H1 (cell line): ENCODE measurements at regions not wholly inside any gene's neighbourhood (a gene's known extent, or its start where the extent isn't known, plus 50 kb on each side); places are given as distances from the start of the nearest gene placed in this dataset.

Experiments
- CTCF ChIA-PET: fragments of 300-600 bp; sonication (Branson Sonifier 250); formaldehyde crosslinking; loops from one replicate; lab custom pipeline; 2021; ENCODE audit not compliant: partially characterized antibody; lab: Charles Lee
- POLR2A ChIA-PET: fragments of 300-600 bp; sonication (Branson Sonifier 250); formaldehyde crosslinking; loops from one replicate; lab custom pipeline; 2021; ENCODE audit warnings: inconsistent platforms; ENCODE audit not compliant: partially characterized antibody; lab: Charles Lee
- DNase-seq, 2 experiments: peaks; one replicate each; pipeline versions ENCODE4 v3.0.0 to v3.0.0-alpha.2; 2010 to 2022; ENCODE audit warnings: low spot score in 2 of 2, low read depth in 1 of 2, mixed read lengths in 1 of 2
- FAIRE-seq: peaks from 2 replicates; lab custom pipeline; 2011; peaks lifted over from hg19 to GRCh38; lab: Jason Lieb, UNC
- H2AFZ ChIP-seq: 2 replicates; pipeline ENCODE4 v1.8.1; 2012; ENCODE audit warnings: low read length, inconsistent platforms
- H2AK5ac ChIP-seq: 2 replicates; pipeline ENCODE4 v1.6.1; 2013; ENCODE audit warnings: low read depth, low read length
- H2BK120ac ChIP-seq: replicated peaks from 2 replicates; pipeline ENCODE3; 2013; ENCODE audit warnings: low read depth, low read length, inconsistent platforms
- H2BK12ac ChIP-seq: 2 replicates; pipeline ENCODE4 v1.6.1; 2013; ENCODE audit warnings: low read depth, low read length
- H2BK15ac ChIP-seq: 2 replicates; pipeline ENCODE4 v1.6.1; 2013; ENCODE audit warnings: low read length
- H2BK20ac ChIP-seq: 2 replicates; pipeline ENCODE4 v1.6.1; 2013; ENCODE audit warnings: low read length
- H2BK5ac ChIP-seq: 2 replicates; pipeline ENCODE4 v1.6.1; 2013; ENCODE audit warnings: low read depth, low read length
- H3K14ac ChIP-seq: 2 replicates; pipeline ENCODE4 v1.6.1; 2013; ENCODE audit warnings: inconsistent platforms; ENCODE audit not compliant: insufficient read length
- H3K18ac ChIP-seq: 2 replicates; pipeline ENCODE4 v1.6.1; 2013; ENCODE audit warnings: low read length; ENCODE audit errors: extremely low read depth
- H3K23ac ChIP-seq: 2 replicates; pipeline ENCODE4 v1.6.1; 2013; ENCODE audit warnings: inconsistent platforms; ENCODE audit not compliant: insufficient read length
- H3K23me2 ChIP-seq: 2 replicates; pipeline ENCODE4 v1.6.1; 2013; ENCODE audit warnings: low read depth, low read length
- H3K27ac ChIP-seq: 2 replicates; pipeline ENCODE4 v1.6.1; 2011; ENCODE audit warnings: low read depth, low read length, inconsistent platforms
- H3K27me3 ChIP-seq, 4 experiments: replicated peaks in 1 of 4; 1 replicate in 1 of 4; 2 replicates in 3 of 4; pipeline versions ENCODE4 v1.6.1 to v1.8.1; 2011 to 2013; ENCODE audit warnings: low read length in 3 of 4, mild to moderate bottlenecking in 3 of 4, inconsistent platforms in 2 of 4, mixed read lengths in 2 of 4, moderate library complexity in 1 of 4; ENCODE audit not compliant: control insufficient read depth in 3 of 4, insufficient read depth in 3 of 4; ENCODE audit errors: extremely low read depth in 1 of 4
- H3K36me3 ChIP-seq, 4 experiments: 2 replicates each; pipeline versions ENCODE4 v1.6.1 to v1.8.1; 2011 to 2013; ENCODE audit warnings: mild to moderate bottlenecking in 4 of 4, low read length in 3 of 4, moderate library complexity in 2 of 4, control low read depth in 1 of 4, inconsistent platforms in 1 of 4; ENCODE audit not compliant: insufficient read depth in 4 of 4, control insufficient read depth in 2 of 4
- H3K4ac ChIP-seq: replicated peaks from 2 replicates; pipeline ENCODE3; 2013; ENCODE audit warnings: low read length, low read depth, mixed read lengths, inconsistent platforms; ENCODE audit not compliant: insufficient read length
- H3K4me1 ChIP-seq, 4 experiments: replicated peaks in 1 of 4; 1 replicate in 1 of 4; 2 replicates in 3 of 4; pipeline versions ENCODE4 v1.6.1 to v1.8.1; 2011 to 2013; ENCODE audit warnings: low read length in 3 of 4, inconsistent platforms in 2 of 4, mixed read lengths in 1 of 4; ENCODE audit not compliant: insufficient read depth in 4 of 4, control insufficient read depth in 3 of 4
- H3K4me2 ChIP-seq, 2 experiments: 2 replicates each; pipeline versions ENCODE4 v1.6.1 to v1.8.1; 2011 to 2013; ENCODE audit warnings: low read depth in 2 of 2, low read length in 2 of 2, control low read depth in 1 of 2, inconsistent platforms in 1 of 2, mild to moderate bottlenecking in 1 of 2; ENCODE audit not compliant: insufficient read depth in 1 of 2
- H3K4me3 ChIP-seq, 4 experiments: fragments of 200-600, 300-600 bp in 1 of 4; sonication (generic), shearing (Covaris generic), sonication (Bioruptor Twin) in 1 of 4; 2 replicates each; pipeline versions ENCODE4 v1.5.1 to v1.8.1; 2011 to 2016; ENCODE audit warnings: low read length in 4 of 4, low read depth in 3 of 4, control low read depth in 2 of 4, inconsistent platforms in 2 of 4, mild to moderate bottlenecking in 2 of 4, mixed read lengths in 1 of 4, moderate library complexity in 1 of 4; ENCODE audit not compliant: insufficient read depth in 2 of 4; ENCODE audit errors: extremely low read depth in 1 of 4
- H3K56ac ChIP-seq: replicated peaks from 2 replicates; pipeline ENCODE3; 2013; ENCODE audit warnings: low read depth, mild to moderate bottlenecking, mixed read lengths, low read length, inconsistent platforms; ENCODE audit not compliant: insufficient read length
- H3K79me1 ChIP-seq: 2 replicates; pipeline ENCODE4 v1.6.1; 2013; ENCODE audit warnings: low read depth, low read length, control low read depth
- H3K79me2 ChIP-seq, 2 experiments: 2 replicates each; pipeline versions ENCODE4 v1.6.1 to v1.8.1; 2012 to 2013; ENCODE audit warnings: low read length in 2 of 2, mild to moderate bottlenecking in 2 of 2, inconsistent platforms in 1 of 2; ENCODE audit not compliant: insufficient read depth in 2 of 2, control insufficient read depth in 1 of 2
- H3K9ac ChIP-seq, 4 experiments: replicated peaks in 1 of 4; 1 replicate in 1 of 4; 2 replicates in 3 of 4; pipeline versions ENCODE4 v1.6.1 to v1.8.1; 2011 to 2013; ENCODE audit warnings: low read depth in 3 of 4, low read length in 3 of 4, control low read depth in 2 of 4, mild to moderate bottlenecking in 2 of 4, moderate library complexity in 2 of 4, inconsistent platforms in 1 of 4; ENCODE audit errors: extremely low read depth in 1 of 4
- H3K9me3 ChIP-seq, 2 experiments: 2 replicates each; pipeline versions ENCODE4 v1.6.1 to v1.8.1; 2012 to 2013; ENCODE audit warnings: mild to moderate bottlenecking in 2 of 2, moderate library complexity in 2 of 2, control low read depth in 1 of 2, inconsistent platforms in 1 of 2, low read depth in 1 of 2, low read length in 1 of 2, mixed read lengths in 1 of 2; ENCODE audit not compliant: insufficient read depth in 2 of 2
- H4K20me1 ChIP-seq, 2 experiments: replicated peaks in 1 of 2; 2 replicates each; pipeline versions ENCODE3 to v1.8.1; 2011 to 2013; ENCODE audit warnings: inconsistent platforms in 2 of 2, low read length in 2 of 2, mild to moderate bottlenecking in 1 of 2; ENCODE audit not compliant: insufficient read depth in 2 of 2, control insufficient read depth in 1 of 2
- H4K5ac ChIP-seq: 2 replicates; pipeline ENCODE4 v1.6.1; 2013; ENCODE audit warnings: low read length, low read depth, mixed read lengths, inconsistent platforms; ENCODE audit not compliant: insufficient read length
- H4K8ac ChIP-seq: 2 replicates; pipeline ENCODE4 v1.8.0; 2013; ENCODE audit warnings: mild to moderate bottlenecking, moderate library complexity, low read length, inconsistent platforms; ENCODE audit not compliant: insufficient read depth; ENCODE audit errors: extremely low read depth
- H4K91ac ChIP-seq: replicated peaks from 2 replicates; pipeline ENCODE3; 2013; ENCODE audit warnings: low read length, mixed read lengths, inconsistent platforms; ENCODE audit not compliant: insufficient read length
- BRCA1 ChIP-seq: IDR thresholded peaks from 2 replicates; pipeline ENCODE4 v1.6.1; 2012; ENCODE audit warnings: low read depth, low read length, improper control_type of control experiment
- CEBPB ChIP-seq: IDR thresholded peaks from 2 replicates; pipeline ENCODE4 v1.6.1; 2012; ENCODE audit warnings: low read depth, low read length
- CHD1 ChIP-seq: IDR thresholded peaks from 2 replicates; pipeline ENCODE4 v1.6.1; 2012; ENCODE audit warnings: low read depth, low read length, improper control_type of control experiment
- GABPA ChIP-seq: IDR thresholded peaks from 2 replicates; pipeline ENCODE4 v1.6.1; 2011; ENCODE audit warnings: mild to moderate bottlenecking, low read length, moderate library complexity, borderline replicate concordance; ENCODE audit not compliant: insufficient read depth
- HDAC6 ChIP-seq: IDR thresholded peaks from one replicate; pipeline ENCODE4 v1.7.1; 2012; ENCODE audit warnings: low read depth, mild to moderate bottlenecking, inconsistent platforms, low read length, moderate library complexity
- JUN ChIP-seq: IDR thresholded peaks from 2 replicates; pipeline ENCODE4 v1.6.1; 2011; ENCODE audit warnings: low read depth, mild to moderate bottlenecking, improper control_type of control experiment, low read length
- KDM4A ChIP-seq: IDR thresholded peaks from one replicate; pipeline ENCODE4 v1.7.1; 2012; ENCODE audit warnings: low read depth, mild to moderate bottlenecking, moderate library complexity, low read length, inconsistent platforms; ENCODE audit not compliant: severe bottlenecking
- RFX5 ChIP-seq: IDR thresholded peaks from 2 replicates; pipeline ENCODE4 v1.6.1; 2011; ENCODE audit warnings: low read depth, low read length, improper control_type of control experiment, borderline replicate concordance
- SIRT6 ChIP-seq: IDR thresholded peaks from one replicate; pipeline ENCODE4 v1.7.1; 2012; ENCODE audit warnings: low read length, inconsistent platforms
- SIX5 ChIP-seq: IDR thresholded peaks from 2 replicates; pipeline ENCODE4 v1.6.1; 2011; ENCODE audit warnings: mild to moderate bottlenecking, low read depth, low read length
- TAF7 ChIP-seq: optimal IDR thresholded peaks from 2 replicates; pipeline ENCODE3; 2011; ENCODE audit warnings: low read depth, mild to moderate bottlenecking, inconsistent platforms, low read length, moderate library complexity, borderline replicate concordance
- ZNF274 ChIP-seq: IDR thresholded peaks from 2 replicates; pipeline ENCODE4 v1.7.0; 2012; ENCODE audit warnings: low read length, borderline replicate concordance; ENCODE audit errors: extremely low read depth
- WGBS, 2 experiments: shearing (Covaris generic) in 1 of 2; methylation state at CpG; one replicate each; pipeline versions ENCODE4 v1.1.6 to v1.1.7; 2013 to 2015; ENCODE audit warnings: low lambda C conversion rate in 2 of 2, mixed read lengths in 2 of 2, inconsistent platforms in 1 of 2, low coverage in 1 of 2, missing lambda C conversion rate in 1 of 2; ENCODE audit not compliant: insufficient replicate concordance in 2 of 2, insufficient coverage in 1 of 2, insufficient read length in 1 of 2; ENCODE audit errors: extremely low coverage in 1 of 2, missing lambda C conversion rate in 1 of 2; 5-methylcytosine and 5-hydroxymethylcytosine counted together
- TF ChIP-seq, protein P1 (sequence below): IDR thresholded peaks from 2 replicates; pipeline ENCODE4 v1.6.1; 2012; ENCODE audit warnings: inconsistent platforms
- TF ChIP-seq, protein P2 (sequence below): IDR thresholded peaks from 2 replicates; pipeline ENCODE4 v1.6.1; 2011; ENCODE audit warnings: low read length, improper control_type of control experiment

DNA sequence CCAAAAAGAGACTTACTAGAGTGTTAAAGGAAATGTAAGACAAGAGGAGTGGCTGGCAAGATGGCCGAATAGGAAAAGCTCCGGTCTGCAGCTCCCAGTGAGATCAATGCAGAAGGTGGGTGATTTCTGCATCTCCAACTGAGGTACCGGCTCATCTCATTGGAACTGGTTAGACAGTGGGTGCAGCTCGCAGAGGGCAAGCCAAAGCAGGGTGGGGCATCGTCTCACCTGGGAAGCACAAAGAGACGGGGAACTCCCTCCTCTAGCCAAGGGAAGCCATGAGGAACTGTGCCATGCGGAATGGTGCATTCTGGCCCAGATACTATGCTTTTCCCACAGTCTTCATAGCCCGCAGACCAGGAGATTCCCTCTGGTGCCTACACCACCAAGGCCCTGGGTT is 308.7 kb downstream of the AGTPBP1 start:
- H3K79me2 ChIP-seq: no peaks in the 10 kb centered on the region
- H2AK5ac ChIP-seq: no peak overlapping the region
- no peaks in the 10 kb centered on the region for H4K20me1 ChIP-seq
- no peak overlapping the region for H2BK120ac ChIP-seq
- no peaks in the 10 kb centered on the region for H3K27me3 ChIP-seq
- no peak overlapping the region for H3K27ac ChIP-seq
- no peaks in the 10 kb centered on the region for H3K4me1 ChIP-seq
- H3K14ac ChIP-seq: no peak overlapping the region
- no peak overlapping the region for H3K4ac ChIP-seq
- H2BK12ac ChIP-seq: no peak overlapping the region
- no peak overlapping the region for H2BK15ac ChIP-seq
- no peak overlapping the region for H3K4me3 ChIP-seq
- no peaks in the 10 kb centered on the region for H3K36me3 ChIP-seq
- no peak overlapping the region for H3K56ac ChIP-seq
- 92% methylated on average over 6 of the region's 8 CpGs; no CpG with 5 or more reads in 1 of the 2 experiments for WGBS, 2 experiments
- CTCF ChIA-PET: interaction anchor here (2.6 kb wide), 1 partner anchor 8 kb away, joined by 17 read pairs; no protein-coding TSS in a partner anchor
- H2AFZ ChIP-seq: no peak overlapping the region
- no peak overlapping the region for H4K5ac ChIP-seq
- no peaks in the 10 kb centered on the region for H3K79me1 ChIP-seq
- H2BK5ac ChIP-seq: no peak overlapping the region
- DNase-seq: no peak
- no peak overlapping the region for H3K23ac ChIP-seq
- FAIRE-seq: no peak
- H3K4me2 ChIP-seq: no peak overlapping the region
- TF ChIP-seq BRCA1: no peak
- no peak for TF ChIP-seq HDAC6
- TF ChIP-seq, protein P1, sequence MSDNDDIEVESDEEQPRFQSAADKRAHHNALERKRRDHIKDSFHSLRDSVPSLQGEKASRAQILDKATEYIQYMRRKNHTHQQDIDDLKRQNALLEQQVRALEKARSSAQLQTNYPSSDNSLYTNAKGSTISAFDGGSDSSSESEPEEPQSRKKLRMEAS: no peak
- no peak for TF ChIP-seq RFX5
- TF ChIP-seq, protein P2, sequence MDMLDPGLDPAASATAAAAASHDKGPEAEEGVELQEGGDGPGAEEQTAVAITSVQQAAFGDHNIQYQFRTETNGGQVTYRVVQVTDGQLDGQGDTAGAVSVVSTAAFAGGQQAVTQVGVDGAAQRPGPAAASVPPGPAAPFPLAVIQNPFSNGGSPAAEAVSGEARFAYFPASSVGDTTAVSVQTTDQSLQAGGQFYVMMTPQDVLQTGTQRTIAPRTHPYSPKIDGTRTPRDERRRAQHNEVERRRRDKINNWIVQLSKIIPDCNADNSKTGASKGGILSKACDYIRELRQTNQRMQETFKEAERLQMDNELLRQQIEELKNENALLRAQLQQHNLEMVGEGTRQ: no peak
- TF ChIP-seq CEBPB: no peak
- TF ChIP-seq ZNF274: no peak
- no peak for TF ChIP-seq GABPA
- TF ChIP-seq JUN: no peak
- no peak for TF ChIP-seq KDM4A
- no peak for TF ChIP-seq SIRT6
- TF ChIP-seq CHD1: no peak
- no peak for TF ChIP-seq TAF7
- TF ChIP-seq SIX5: no peak
- TF ChIP-seq, all 59 proteins: peak for 0
- Histone ChIP-seq H4K91ac (no peak overlapping the region), H3K18ac (no peak overlapping the region), H3K9ac (no peak overlapping the region), H3K23me2 (no peaks in the 10 kb centered on the region), H3K9me3 (no peaks in the 10 kb centered on the region), H4K8ac (no peak overlapping the region), H2BK20ac (no peak overlapping the region)
- POLR2A ChIA-PET: no interaction called here
